Activated T-cell treated with anti-CD3 and anti-CD28 coated beads, Interleukin-2, amount 50 U/mL, for 72 hours (primary cell): ENCODE measurements at regions not wholly inside any gene's neighbourhood (a gene's known extent, or its start where the extent isn't known, plus 50 kb on each side); places are given as distances from the start of the nearest gene placed in this dataset.

Source experiments
- ATAC-seq, 2 donors: fragments of 150-1000 bp; cut with Tn5 transposase; replicated peaks in 1 of 2; 2 replicates each; pipeline ENCODE4 v1.10.0; 2021; ENCODE audit warnings: moderate library complexity in 2 of 2, mild to moderate bottlenecking in 1 of 2
- DNase-seq, 2 donors: peaks; one replicate each; pipeline ENCODE4 v3.0.0; 2021 to 2022; ENCODE audit warnings: mixed read lengths in 1 of 2
- H3K27ac Mint-ChIP-seq: one replicate; pipeline ENCODE4 v1.8.0; 2022; ENCODE audit warnings: mild to moderate bottlenecking, moderate library complexity, mixed read lengths
- H3K27me3 Mint-ChIP-seq: one replicate; pipeline ENCODE4 v1.8.0; 2022; ENCODE audit warnings: low read depth, mixed read lengths
- H3K36me3 Mint-ChIP-seq, 2 donors: one replicate each; pipeline ENCODE4 v1.8.0; 2022; ENCODE audit warnings: mixed read lengths in 2 of 2, mild to moderate bottlenecking in 1 of 2; ENCODE audit not compliant: insufficient read depth in 2 of 2
- H3K4me1 Mint-ChIP-seq: one replicate; pipeline ENCODE4 v1.8.0; 2022; ENCODE audit warnings: low read depth, mixed read lengths
- H3K4me3 Mint-ChIP-seq, 2 donors: one replicate each; pipeline ENCODE4 v1.8.0; 2022; ENCODE audit warnings: mild to moderate bottlenecking in 2 of 2, mixed read lengths in 2 of 2, moderate library complexity in 2 of 2
- H3K9me3 Mint-ChIP-seq, 2 donors: one replicate each; pipeline ENCODE4 v1.8.0; 2022; ENCODE audit warnings: mixed read lengths in 2 of 2

- Mint-ChIP-seq H3K27me3 (peaks cover 11% of the 10 kb centered on the region), H3K27ac (no peak overlapping the region), H3K36me3 (no peaks in the 10 kb centered on the region), H3K9me3 (no peaks in the 10 kb centered on the region), H3K4me3 (no peak overlapping the region), H3K4me1 (no peaks in the 10 kb centered on the region)
- ATAC-seq (no peak), DNase-seq (no peak)
These were observed 91.0 kb downstream of the YTHDF1 start for GRCh38 chr20:63124782-63125580.

GRCh38 chr20:63124092-63124781 is 91.7 kb downstream of the YTHDF1 start:
- Mint-ChIP-seq H3K9me3 (no peaks in the 10 kb centered on the region), H3K36me3 (no peaks in the 10 kb centered on the region), H3K4me3 (no peak overlapping the region), H3K4me1 (no peaks in the 10 kb centered on the region), H3K27ac (no peak overlapping the region), H3K27me3 (peaks cover 11% of the 10 kb centered on the region)
- DNase-seq, result no peak
- no peak for ATAC-seq

GRCh38 chr20:63123331-63123741 is 92.6 kb downstream of the YTHDF1 start:
- DNase-seq (no peak), ATAC-seq (no peak)
- H3K36me3 Mint-ChIP-seq, result no peaks in the 10 kb centered on the region
- no peaks in the 10 kb centered on the region for H3K9me3 Mint-ChIP-seq
- peaks cover 11% of the 10 kb centered on the region for H3K27me3 Mint-ChIP-seq
- H3K27ac Mint-ChIP-seq, result no peak overlapping the region
- H3K4me1 Mint-ChIP-seq, result no peaks in the 10 kb centered on the region
- H3K4me3 Mint-ChIP-seq, result no peak overlapping the region

DNA sequence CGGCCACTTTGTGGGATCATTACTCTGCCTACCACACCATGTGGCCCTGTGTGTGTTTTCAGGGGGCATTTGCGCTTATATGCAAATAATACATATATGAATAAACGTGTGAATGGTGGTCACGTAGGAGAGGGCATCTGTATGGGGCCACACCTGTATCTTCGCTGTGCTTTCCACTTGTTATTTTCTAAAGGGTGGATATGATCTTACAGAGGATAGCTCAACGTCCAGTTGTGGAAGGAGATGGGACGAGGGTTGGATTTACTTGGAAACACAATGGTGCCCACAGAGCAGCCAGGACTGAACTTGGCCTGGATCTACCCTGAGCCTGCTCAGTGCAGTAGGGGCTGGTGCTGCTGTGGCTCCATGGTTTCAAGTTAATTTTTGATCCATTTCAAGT is 93.3 kb downstream of the YTHDF1 start:
- H3K36me3 Mint-ChIP-seq, result no peaks in the 10 kb centered on the region
- no peak overlapping the region for H3K4me3 Mint-ChIP-seq
- DNase-seq (no peak), ATAC-seq (no peak)
- H3K27me3 Mint-ChIP-seq, result peaks cover 11% of the 10 kb centered on the region
- no peak overlapping the region for H3K27ac Mint-ChIP-seq
- H3K9me3 Mint-ChIP-seq, result no peaks in the 10 kb centered on the region
- no peaks in the 10 kb centered on the region for H3K4me1 Mint-ChIP-seq

GRCh38 chr20:63121749-63122405 is 94.1 kb downstream of the YTHDF1 start:
- H3K36me3 Mint-ChIP-seq, result no peaks in the 10 kb centered on the region
- H3K4me1 Mint-ChIP-seq, result no peaks in the 10 kb centered on the region
- H3K4me3 Mint-ChIP-seq, result no peak overlapping the region
- DNase-seq, result no peak
- ATAC-seq, result no peak
- no peak overlapping the region for H3K27ac Mint-ChIP-seq
- H3K27me3 Mint-ChIP-seq, result peaks cover 18% of the 10 kb centered on the region
- H3K9me3 Mint-ChIP-seq, result no peaks in the 10 kb centered on the region

DNA sequence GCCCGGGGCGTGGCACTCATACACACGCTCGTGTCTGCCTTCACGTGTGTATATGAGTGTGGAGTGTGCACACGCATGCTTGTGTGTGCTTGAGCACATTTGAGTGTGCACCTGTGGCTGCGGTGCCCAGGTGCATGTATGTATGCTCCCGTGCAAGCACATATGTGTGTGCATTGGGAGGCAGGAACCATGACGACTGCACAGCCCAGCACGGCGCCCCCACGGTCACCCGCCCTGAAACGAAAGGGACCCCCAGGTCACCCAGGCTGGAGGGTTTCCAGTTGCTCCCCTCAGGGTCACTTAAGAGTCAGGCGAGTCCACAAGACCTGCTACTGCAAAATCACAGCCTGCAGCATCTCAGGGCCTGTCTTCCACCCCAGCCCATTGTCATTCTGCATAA is 94.7 kb downstream of the YTHDF1 start:
- H3K27ac Mint-ChIP-seq, result no peak overlapping the region
- ATAC-seq (no peak), DNase-seq (no peak)
- peaks cover 18% of the 10 kb centered on the region for H3K27me3 Mint-ChIP-seq
- no peaks in the 10 kb centered on the region for H3K9me3 Mint-ChIP-seq
- H3K4me3 Mint-ChIP-seq, result no peak overlapping the region
- no peaks in the 10 kb centered on the region for H3K36me3 Mint-ChIP-seq
- H3K4me1 Mint-ChIP-seq, result no peaks in the 10 kb centered on the region

- H3K36me3 Mint-ChIP-seq, result no peaks in the 10 kb centered on the region
- H3K27me3 Mint-ChIP-seq, result peaks cover 18% of the 10 kb centered on the region
- ATAC-seq, result no peak
- H3K4me3 Mint-ChIP-seq, result no peak overlapping the region
- no peaks in the 10 kb centered on the region for H3K9me3 Mint-ChIP-seq
- DNase-seq, result no peak
- no peaks in the 10 kb centered on the region for H3K4me1 Mint-ChIP-seq
- no peak overlapping the region for H3K27ac Mint-ChIP-seq
These were observed 95.2 kb downstream of the YTHDF1 start for GRCh38 chr20:63120808-63121090.

GRCh38 chr20:63119963-63120807 is 95.7 kb downstream of the YTHDF1 start:
- Mint-ChIP-seq H3K9me3 (no peaks in the 10 kb centered on the region), H3K4me3 (no peak overlapping the region), H3K27me3 (peaks cover 19% of the 10 kb centered on the region), H3K36me3 (no peaks in the 10 kb centered on the region), H3K27ac (no peak overlapping the region), H3K4me1 (no peaks in the 10 kb centered on the region)
- no peak for ATAC-seq
- DNase-seq, result no peak

DNA sequence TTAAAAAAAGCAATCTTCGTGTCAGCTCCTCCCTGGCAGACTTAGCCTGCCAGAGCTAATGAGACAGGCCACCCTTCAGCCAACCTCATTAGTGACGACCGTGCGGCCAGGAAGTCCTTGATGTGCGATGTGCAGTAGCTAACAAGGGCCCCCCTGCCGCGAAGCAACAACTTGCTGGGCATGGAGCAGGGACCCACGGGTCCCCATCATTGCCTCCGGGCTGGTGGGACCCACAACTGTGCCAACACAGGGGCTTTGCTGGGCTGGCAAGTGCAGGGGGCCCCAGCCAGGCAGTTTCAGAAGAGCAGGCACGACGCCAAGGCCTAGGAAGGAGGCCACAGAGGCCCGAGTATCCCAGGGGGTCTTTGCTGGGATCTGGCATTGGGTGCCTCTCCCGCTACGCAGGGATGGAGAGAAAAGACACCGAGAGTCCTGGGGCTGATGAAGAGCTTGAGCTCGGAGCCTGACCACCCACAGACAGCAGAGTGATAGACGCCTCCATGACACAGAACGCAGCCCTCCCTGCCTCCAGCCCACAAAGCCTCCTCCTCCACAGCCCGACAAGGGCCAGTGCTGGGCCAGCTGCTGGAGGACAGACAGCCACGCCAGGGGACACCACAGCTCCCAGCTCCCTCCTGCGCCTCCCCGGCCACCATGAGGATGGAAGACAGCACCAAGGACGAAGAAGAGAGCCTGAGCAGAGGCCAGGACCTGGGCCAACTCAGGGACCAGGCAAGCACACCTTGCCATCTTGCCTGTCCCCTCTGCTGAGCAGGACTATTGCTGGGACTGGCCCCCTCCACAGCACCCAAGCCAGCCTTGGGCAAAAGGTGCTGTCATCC is 96.6 kb downstream of the YTHDF1 start:
- peaks cover 27% of the 10 kb centered on the region for H3K27me3 Mint-ChIP-seq
- H3K9me3 Mint-ChIP-seq, result no peaks in the 10 kb centered on the region
- no peak for DNase-seq
- H3K4me3 Mint-ChIP-seq, result no peak overlapping the region
- H3K27ac Mint-ChIP-seq, result no peak overlapping the region
- no peaks in the 10 kb centered on the region for H3K4me1 Mint-ChIP-seq
- no peaks in the 10 kb centered on the region for H3K36me3 Mint-ChIP-seq
- no peak for ATAC-seq

DNA sequence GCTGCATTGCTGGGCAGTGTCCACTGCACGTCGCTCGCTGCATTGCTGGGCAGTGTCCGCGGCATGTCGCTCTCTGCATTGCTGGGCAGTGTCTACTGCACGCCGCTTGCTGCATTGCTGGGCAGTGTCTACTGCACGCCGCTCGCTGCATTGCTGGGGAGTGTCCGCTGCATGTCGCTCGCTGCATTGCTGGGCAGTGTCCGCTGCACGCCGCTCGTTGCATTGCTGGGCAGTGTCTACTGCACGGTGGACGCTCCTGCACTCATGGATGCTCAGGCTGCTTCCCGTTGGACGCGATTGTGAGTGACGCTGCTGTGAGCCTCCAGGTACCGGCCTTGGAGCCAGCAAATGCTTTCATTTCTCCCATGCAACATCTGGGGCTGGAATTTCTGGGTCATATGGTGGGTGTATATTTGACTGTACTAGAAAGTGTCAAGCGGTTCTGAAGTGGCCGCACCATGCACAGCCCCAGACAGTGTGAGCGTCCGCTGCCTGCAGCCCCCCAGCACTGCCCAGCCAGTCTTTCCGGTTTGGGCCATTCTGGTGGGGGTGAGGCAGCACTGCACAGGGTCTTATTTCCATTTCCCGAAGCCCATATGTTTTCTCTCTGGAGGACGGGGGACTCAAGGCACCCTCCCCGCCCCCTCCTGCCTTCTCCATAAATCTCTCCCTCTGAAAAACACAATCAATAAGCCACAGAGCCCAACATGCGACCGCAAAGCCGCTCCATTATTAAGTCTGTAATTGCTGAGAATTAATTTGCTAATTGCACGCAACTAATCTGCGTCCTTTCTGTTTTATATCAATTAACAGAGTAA is 97.4 kb downstream of the YTHDF1 start:
- no peak overlapping the region for H3K4me3 Mint-ChIP-seq
- ATAC-seq (no peak), DNase-seq (no peak)
- H3K36me3 Mint-ChIP-seq, result no peaks in the 10 kb centered on the region
- H3K4me1 Mint-ChIP-seq, result no peaks in the 10 kb centered on the region
- no peaks in the 10 kb centered on the region for H3K9me3 Mint-ChIP-seq
- H3K27ac Mint-ChIP-seq, result no peak overlapping the region
- peaks cover 35% of the 10 kb centered on the region for H3K27me3 Mint-ChIP-seq

DNA sequence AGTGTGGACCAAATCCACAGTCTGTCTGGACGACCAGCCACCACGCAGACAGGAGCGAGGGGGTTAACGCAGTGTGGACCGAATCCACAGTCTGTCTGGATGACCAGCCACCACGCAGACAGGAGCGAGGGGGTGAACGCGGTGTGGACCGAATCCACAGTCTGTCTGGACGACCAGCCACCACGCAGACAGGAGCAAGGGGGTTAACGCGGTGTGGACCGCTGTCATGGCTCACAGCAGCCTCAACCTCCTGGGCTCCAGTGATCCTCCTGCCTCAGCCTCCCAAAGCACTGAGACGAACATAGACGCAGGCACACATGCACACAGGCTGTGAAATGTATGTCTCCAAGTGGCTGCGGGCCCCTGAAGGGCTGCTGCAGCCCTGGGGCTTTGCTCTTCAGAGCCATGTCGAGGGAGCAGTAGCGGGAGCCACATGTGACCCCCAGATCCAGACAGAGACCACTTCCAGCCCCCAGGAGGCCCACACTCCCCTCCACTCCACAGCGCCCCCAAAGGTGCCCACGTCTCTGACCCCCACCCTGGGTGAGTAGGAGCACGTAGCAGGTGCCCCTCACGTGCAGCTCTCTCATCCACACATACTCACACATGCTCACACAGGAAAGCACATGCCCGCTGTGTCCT is 98.1 kb downstream of the YTHDF1 start:
- H3K27me3 Mint-ChIP-seq, result peaks cover 36% of the 10 kb centered on the region
- H3K9me3 Mint-ChIP-seq, result no peaks in the 10 kb centered on the region
- H3K4me1 Mint-ChIP-seq, result no peaks in the 10 kb centered on the region
- H3K36me3 Mint-ChIP-seq, result no peaks in the 10 kb centered on the region
- DNase-seq (no peak), ATAC-seq (no peak)
- H3K4me3 Mint-ChIP-seq, result no peak overlapping the region
- no peak overlapping the region for H3K27ac Mint-ChIP-seq
